Stimulated activated CD8-positive, alpha-beta memory T cell treated with anti-CD3 and anti-CD28 coated beads, Interleukin-2, amount 100 ng/mL, for 1 hour (primary cell): ENCODE measurements at regions not wholly inside any gene's neighbourhood (a gene's known extent, or its start where the extent isn't known, plus 50 kb on each side); places are given as distances from the start of the nearest gene placed in this dataset.
"Not testable (repeated sequence)": the region's sequence is repeated elsewhere in the genome, so short reads cannot be mapped to it uniquely, and the experiment has no call there.

Experiments
- DNase-seq, 2 donors: peaks; one replicate each; pipeline ENCODE4 v3.0.0-alpha.2; 2020; ENCODE audit warnings: low read depth in 2 of 2

GRCh38 chr1:198933515-198934222 is 294.8 kb downstream of the PTPRC start:
- DNase-seq, result no peak

- no peak for DNase-seq
Measured at GRCh38 chr1:198934426-198934825, 295.6 kb downstream of the PTPRC start.

GRCh38 chr1:198934901-198935305 is 296.1 kb downstream of the PTPRC start:
- DNase-seq, result peak; percentile 37 to 39

GRCh38 chr1:198935306-198935921 is 296.6 kb downstream of the PTPRC start:
- peak in 1 of 2 donors; percentile 33 for DNase-seq

- DNase-seq, result no peak
Measured at GRCh38 chr1:198936371-198937083, 297.7 kb downstream of the PTPRC start.

GRCh38 chr1:198937231-198938031 is 298.6 kb downstream of the PTPRC start:
- DNase-seq, result peak in 1 of 2 donors; percentile 16

- DNase-seq, result no peak
Measured at GRCh38 chr1:198939286-198939685, 300.4 kb downstream of the PTPRC start.

- no peak for DNase-seq
Measured at GRCh38 chr1:198939956-198940355, 301.1 kb downstream of the PTPRC start.

- no peak for DNase-seq
Measured at GRCh38 chr1:198942466-198942865, 303.6 kb downstream of the PTPRC start.

- no peak for DNase-seq
Measured at GRCh38 chr1:198943484-198944187, 304.8 kb downstream of the PTPRC start.

GRCh38 chr1:198947456-198947855 is 308.6 kb downstream of the PTPRC start:
- no peak for DNase-seq

GRCh38 chr1:198948895-198949659 is 310.2 kb downstream of the PTPRC start:
- no peak for DNase-seq

- no peak for DNase-seq
Measured at GRCh38 chr1:198950036-198950435, 311.2 kb downstream of the PTPRC start.

GRCh38 chr1:198955085-198955484 is 316.2 kb downstream of the PTPRC start:
- DNase-seq, result no peak

- no peak for DNase-seq
Measured at GRCh38 chr1:198957044-198957443, 318.2 kb downstream of the PTPRC start.

GRCh38 chr1:198959032-198959431 is 320.2 kb downstream of the PTPRC start:
- no peak for DNase-seq

- DNase-seq, result no peak
Measured at GRCh38 chr1:198959676-198960075, 320.8 kb downstream of the PTPRC start.

GRCh38 chr1:198963796-198964195 is 325.0 kb downstream of the PTPRC start:
- not testable (repeated sequence) for DNase-seq

GRCh38 chr1:198966519-198966918 is 327.7 kb downstream of the PTPRC start:
- DNase-seq, result no peak

- no peak for DNase-seq
Measured at GRCh38 chr1:198967566-198967965, 328.7 kb downstream of the PTPRC start.

GRCh38 chr1:198968866-198969265 is 330.0 kb downstream of the PTPRC start:
- DNase-seq, result no peak
